ENCODE measurements at regions not wholly inside any gene's neighbourhood (a gene's known extent, or its start where the extent isn't known, plus 50 kb on each side); places are given as distances from the start of the nearest gene placed in this dataset.

- no peak for TF ChIP-seq EED (IDR thresholded peaks at IDR 0.05; ENCODE audit: low read depth)
- no peak for TF ChIP-seq PAX5 (IDR thresholded peaks at IDR 0.05; ENCODE audit: borderline replicate concordance, low read depth, low read length)
- TF ChIP-seq STAT3 (IDR thresholded peaks at IDR 0.05; ENCODE audit: low read depth, low read length): no peak
- no peak for TF ChIP-seq MYC (IDR thresholded peaks at IDR 0.05; ENCODE audit: insufficient read depth, insufficient read length, insufficient replicate concordance, low read length, severe bottlenecking)
- TF ChIP-seq HSF1 (IDR thresholded peaks at IDR 0.05; ENCODE audit: low read depth, low read length): no peak
- no peak for TF ChIP-seq TCF3 (IDR thresholded peaks at IDR 0.05; ENCODE audit: borderline replicate concordance, insufficient read depth, low read depth, low read length)
- no peak for TF ChIP-seq GABPA (IDR thresholded peaks at IDR 0.05; ENCODE audit: low read depth)
- TF ChIP-seq NKRF (conservative IDR thresholded peaks at IDR 0.05): no peak
- TF ChIP-seq SKIL (IDR thresholded peaks at IDR 0.05; ENCODE audit: low read depth, poor library complexity, severe bottlenecking): no peak
- TF ChIP-seq ZBTB4 (CRISPR knock-in tag; IDR thresholded peaks at IDR 0.05): no peak
- no peak for TF ChIP-seq ZNF384 (IDR thresholded peaks at IDR 0.05; ENCODE audit: borderline replicate concordance, low read depth, low read length)
- Histone ChIP-seq H3K79me2 (ENCODE audit: control insufficient read depth, insufficient read depth, low read length) (no peaks in the 10 kb centered on the region), H3K4me2 (ENCODE audit: control insufficient read depth, insufficient read depth) (no peak overlapping the region), H3K4me1 (ENCODE audit: control insufficient read depth, insufficient read depth, low read length) (no peaks in the 10 kb centered on the region), H3K4me3 (no peak overlapping the region), H3K27ac (ENCODE audit: control insufficient read depth, insufficient read depth) (no peak overlapping the region), H3K9me3 (replicated peaks; ENCODE audit: control insufficient read depth, insufficient read depth, low read length) (no peaks in the 10 kb centered on the region), H3K36me3 (ENCODE audit: control insufficient read depth in 2 of 2, insufficient read depth in 2 of 2, low read length in 1 of 2) (no peaks in the 10 kb centered on the region), H4K20me1 (ENCODE audit: control insufficient read depth, insufficient read depth) (no peaks in the 10 kb centered on the region), H3K9ac (ENCODE audit: control insufficient read depth, insufficient read depth, low read length) (no peak overlapping the region), H2AFZ (ENCODE audit: control insufficient read depth, low read depth, low read length) (no peak overlapping the region), H3K27me3 (replicated peaks in 1 of 2; ENCODE audit: control insufficient read depth in 2 of 2, insufficient read depth in 2 of 2, low read length in 1 of 2) (no peaks in the 10 kb centered on the region; a peak in 1 of 4 replicates)
- DNase-seq (ENCODE audit: low read depth, low spot score) (no peak), FAIRE-seq (no peak), ATAC-seq (no peak)
- BruUV-seq (replicated peaks): no TSS peak
- ChIA-PET CTCF (interaction anchor here (2.2 to 2.4 kb wide), 2 partner anchors 22 to 245 kb away, joined by 5 to 7 read pairs; no protein-coding TSS in a partner anchor), SMC1A (ENCODE audit: uncharacterized antibody, unreplicated experiment) (interaction anchor here (1.0 kb wide), 1 partner anchor 245 kb away, joined by 3 read pairs; no protein-coding TSS in a partner anchor), RAD21 (ENCODE audit: unreplicated experiment) (no interaction called here), POLR2A (interaction anchor here (1.4 kb wide), 1 partner anchor 57 kb away, joined by 3 read pairs; no protein-coding TSS in a partner anchor)
- intact Hi-C loops (cut with micrococcal nuclease; ENCODE audit: unreplicated experiment) (no loop called here), in situ Hi-C loops (cut with MboI) (no loop called here)
- 78% methylated on average over 1 of the region's 1 CpG for WGBS (ENCODE audit: insufficient coverage, insufficient replicate concordance, low lambda C conversion rate, missing lambda C conversion rate)
These were observed 68.4 kb upstream of the ELOVL5 start for GRCh38 chr6:53417141-53417540.

All from GM12878 (cell line).